ENCODE measurements at regions not wholly inside any gene's neighbourhood (a gene's known extent, or its start where the extent isn't known, plus 50 kb on each side); places are given as distances from the start of the nearest gene placed in this dataset.

- ATAC-seq, result peak; percentile 16; the same call in 2 of the 3 replicates
- Histone ChIP-seq H3K9me2 (ENCODE audit: insufficient read depth) (no peaks in the 10 kb centered on the region), H3K4me1 (ENCODE audit: insufficient read depth) (no peaks in the 10 kb centered on the region), H3K4me3 (no peak overlapping the region), H3K27me3 (ENCODE audit: insufficient read depth) (no peaks in the 10 kb centered on the region), H3K36me3 (ENCODE audit: insufficient read depth) (no peaks in the 10 kb centered on the region), H2AFZ (no peak overlapping the region), H4K20me1 (replicated peaks; ENCODE audit: insufficient read depth) (no peaks in the 10 kb centered on the region), H3K79me2 (replicated peaks; ENCODE audit: insufficient read depth) (no peaks in the 10 kb centered on the region), H3F3A (replicated peaks; ENCODE audit: low read depth) (no peaks in the 10 kb centered on the region), H3K27ac (ENCODE audit: low read depth) (no peak overlapping the region), H3K4me2 (no peak overlapping the region)
- TF ChIP-seq REST (IDR thresholded peaks at IDR 0.05; ENCODE audit: unreplicated experiment) (no peak), ZNF331 (CRISPR knock-in tag; IDR thresholded peaks at IDR 0.05; ENCODE audit: low read depth) (no peak), CREB1 (CRISPR knock-in tag; IDR thresholded peaks at IDR 0.05; ENCODE audit: low read depth) (no peak), EZH2 (IDR thresholded peaks at IDR 0.05; ENCODE audit: low read depth, unreplicated experiment) (no peak)
- Mint-ChIP-seq H3K36me3 (ENCODE audit: low read depth) (no peaks in the 10 kb centered on the region; the same call in 2 of the 3 replicates), H3K27me3 (ENCODE audit: insufficient read depth, low read depth, poor library complexity) (peaks cover 18% of the 10 kb centered on the region), H3K27ac (no peak overlapping the region; the same call in 1 of the 2 replicates), H3K9me3 (no peaks in the 10 kb centered on the region), H3K4me3 (no peak overlapping the region), H3K4me1 (peaks cover 24% of the 10 kb centered on the region)
- DNase-seq (ENCODE audit: low spot score), result no peak
These were observed 74.7 kb upstream of the POU3F1 start for GRCh38 chr1:38121231-38121680.

DNA sequence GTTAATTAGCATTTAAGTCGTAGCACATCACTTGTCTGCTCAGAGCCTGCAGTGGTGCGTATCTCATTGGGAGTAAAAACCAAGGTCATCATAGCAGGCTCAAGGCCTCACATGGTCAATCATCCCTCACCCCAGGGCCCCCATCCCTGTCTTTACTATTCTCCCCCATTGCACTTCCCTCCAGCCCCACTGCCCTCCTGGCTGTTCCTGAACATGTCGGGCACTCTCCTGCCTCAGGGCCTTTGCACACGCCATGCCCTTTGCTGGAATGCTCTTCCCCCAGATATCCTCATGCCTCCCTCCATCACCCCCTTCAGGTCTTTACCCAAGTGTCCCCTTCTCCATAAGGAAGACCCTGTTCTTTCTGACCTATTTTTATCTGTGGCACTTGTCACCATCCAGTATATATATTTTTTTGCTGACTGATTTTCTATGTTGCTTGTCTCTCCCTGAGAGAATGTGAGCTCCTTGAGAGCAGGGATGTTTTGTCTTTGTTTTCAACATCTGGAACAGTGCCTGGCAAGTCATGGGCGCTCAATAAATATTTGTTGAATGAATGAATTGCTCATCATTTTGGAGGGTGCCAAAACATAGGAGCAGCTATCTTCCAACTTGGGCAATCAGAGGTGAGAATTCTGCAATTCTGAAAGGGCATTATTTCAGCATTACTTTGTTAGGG, 74.1 kb upstream of the POU3F1 start:
- no peaks in the 10 kb centered on the region for H3K4me1 ChIP-seq (ENCODE audit: insufficient read depth)
- ATAC-seq (no peak), DNase-seq (ENCODE audit: low spot score) (no peak)
- Mint-ChIP-seq H3K27me3 (ENCODE audit: insufficient read depth, low read depth, poor library complexity) (peaks cover 18% of the 10 kb centered on the region), H3K9me3 (no peaks in the 10 kb centered on the region), H3K27ac (no peak overlapping the region; the same call in 1 of the 2 replicates), H3K36me3 (ENCODE audit: low read depth) (no peaks in the 10 kb centered on the region; the same call in 2 of the 3 replicates), H3K4me3 (no peak overlapping the region), H3K4me1 (peaks cover 29% of the 10 kb centered on the region)
- no peaks in the 10 kb centered on the region for H3K79me2 ChIP-seq (replicated peaks; ENCODE audit: insufficient read depth)
- H3K9me2 ChIP-seq (ENCODE audit: insufficient read depth), result no peaks in the 10 kb centered on the region
- no peak overlapping the region for H3K27ac ChIP-seq (ENCODE audit: low read depth)
- no peak overlapping the region for H3K4me2 ChIP-seq
- no peaks in the 10 kb centered on the region for H3K36me3 ChIP-seq (ENCODE audit: insufficient read depth)
- H3K4me3 ChIP-seq, result no peak overlapping the region
- no peaks in the 10 kb centered on the region for H3F3A ChIP-seq (replicated peaks; ENCODE audit: low read depth)
- no peaks in the 10 kb centered on the region for H4K20me1 ChIP-seq (replicated peaks; ENCODE audit: insufficient read depth)
- H3K27me3 ChIP-seq (ENCODE audit: insufficient read depth), result no peaks in the 10 kb centered on the region
- no peak overlapping the region for H2AFZ ChIP-seq
- TF ChIP-seq EZH2phosphoT487 (IDR thresholded peaks at IDR 0.05; ENCODE audit: unreplicated experiment) (no peak), ZNF114 (CRISPR knock-in tag; IDR thresholded peaks at IDR 0.05) (no peak), STAT1 (IDR thresholded peaks at IDR 0.05; ENCODE audit: unreplicated experiment) (no peak), EZH2 (IDR thresholded peaks at IDR 0.05; ENCODE audit: low read depth, unreplicated experiment) (no peak), NANOG (IDR thresholded peaks at IDR 0.05; ENCODE audit: borderline replicate concordance) (no peak)
- TF ChIP-seq, protein P1, sequence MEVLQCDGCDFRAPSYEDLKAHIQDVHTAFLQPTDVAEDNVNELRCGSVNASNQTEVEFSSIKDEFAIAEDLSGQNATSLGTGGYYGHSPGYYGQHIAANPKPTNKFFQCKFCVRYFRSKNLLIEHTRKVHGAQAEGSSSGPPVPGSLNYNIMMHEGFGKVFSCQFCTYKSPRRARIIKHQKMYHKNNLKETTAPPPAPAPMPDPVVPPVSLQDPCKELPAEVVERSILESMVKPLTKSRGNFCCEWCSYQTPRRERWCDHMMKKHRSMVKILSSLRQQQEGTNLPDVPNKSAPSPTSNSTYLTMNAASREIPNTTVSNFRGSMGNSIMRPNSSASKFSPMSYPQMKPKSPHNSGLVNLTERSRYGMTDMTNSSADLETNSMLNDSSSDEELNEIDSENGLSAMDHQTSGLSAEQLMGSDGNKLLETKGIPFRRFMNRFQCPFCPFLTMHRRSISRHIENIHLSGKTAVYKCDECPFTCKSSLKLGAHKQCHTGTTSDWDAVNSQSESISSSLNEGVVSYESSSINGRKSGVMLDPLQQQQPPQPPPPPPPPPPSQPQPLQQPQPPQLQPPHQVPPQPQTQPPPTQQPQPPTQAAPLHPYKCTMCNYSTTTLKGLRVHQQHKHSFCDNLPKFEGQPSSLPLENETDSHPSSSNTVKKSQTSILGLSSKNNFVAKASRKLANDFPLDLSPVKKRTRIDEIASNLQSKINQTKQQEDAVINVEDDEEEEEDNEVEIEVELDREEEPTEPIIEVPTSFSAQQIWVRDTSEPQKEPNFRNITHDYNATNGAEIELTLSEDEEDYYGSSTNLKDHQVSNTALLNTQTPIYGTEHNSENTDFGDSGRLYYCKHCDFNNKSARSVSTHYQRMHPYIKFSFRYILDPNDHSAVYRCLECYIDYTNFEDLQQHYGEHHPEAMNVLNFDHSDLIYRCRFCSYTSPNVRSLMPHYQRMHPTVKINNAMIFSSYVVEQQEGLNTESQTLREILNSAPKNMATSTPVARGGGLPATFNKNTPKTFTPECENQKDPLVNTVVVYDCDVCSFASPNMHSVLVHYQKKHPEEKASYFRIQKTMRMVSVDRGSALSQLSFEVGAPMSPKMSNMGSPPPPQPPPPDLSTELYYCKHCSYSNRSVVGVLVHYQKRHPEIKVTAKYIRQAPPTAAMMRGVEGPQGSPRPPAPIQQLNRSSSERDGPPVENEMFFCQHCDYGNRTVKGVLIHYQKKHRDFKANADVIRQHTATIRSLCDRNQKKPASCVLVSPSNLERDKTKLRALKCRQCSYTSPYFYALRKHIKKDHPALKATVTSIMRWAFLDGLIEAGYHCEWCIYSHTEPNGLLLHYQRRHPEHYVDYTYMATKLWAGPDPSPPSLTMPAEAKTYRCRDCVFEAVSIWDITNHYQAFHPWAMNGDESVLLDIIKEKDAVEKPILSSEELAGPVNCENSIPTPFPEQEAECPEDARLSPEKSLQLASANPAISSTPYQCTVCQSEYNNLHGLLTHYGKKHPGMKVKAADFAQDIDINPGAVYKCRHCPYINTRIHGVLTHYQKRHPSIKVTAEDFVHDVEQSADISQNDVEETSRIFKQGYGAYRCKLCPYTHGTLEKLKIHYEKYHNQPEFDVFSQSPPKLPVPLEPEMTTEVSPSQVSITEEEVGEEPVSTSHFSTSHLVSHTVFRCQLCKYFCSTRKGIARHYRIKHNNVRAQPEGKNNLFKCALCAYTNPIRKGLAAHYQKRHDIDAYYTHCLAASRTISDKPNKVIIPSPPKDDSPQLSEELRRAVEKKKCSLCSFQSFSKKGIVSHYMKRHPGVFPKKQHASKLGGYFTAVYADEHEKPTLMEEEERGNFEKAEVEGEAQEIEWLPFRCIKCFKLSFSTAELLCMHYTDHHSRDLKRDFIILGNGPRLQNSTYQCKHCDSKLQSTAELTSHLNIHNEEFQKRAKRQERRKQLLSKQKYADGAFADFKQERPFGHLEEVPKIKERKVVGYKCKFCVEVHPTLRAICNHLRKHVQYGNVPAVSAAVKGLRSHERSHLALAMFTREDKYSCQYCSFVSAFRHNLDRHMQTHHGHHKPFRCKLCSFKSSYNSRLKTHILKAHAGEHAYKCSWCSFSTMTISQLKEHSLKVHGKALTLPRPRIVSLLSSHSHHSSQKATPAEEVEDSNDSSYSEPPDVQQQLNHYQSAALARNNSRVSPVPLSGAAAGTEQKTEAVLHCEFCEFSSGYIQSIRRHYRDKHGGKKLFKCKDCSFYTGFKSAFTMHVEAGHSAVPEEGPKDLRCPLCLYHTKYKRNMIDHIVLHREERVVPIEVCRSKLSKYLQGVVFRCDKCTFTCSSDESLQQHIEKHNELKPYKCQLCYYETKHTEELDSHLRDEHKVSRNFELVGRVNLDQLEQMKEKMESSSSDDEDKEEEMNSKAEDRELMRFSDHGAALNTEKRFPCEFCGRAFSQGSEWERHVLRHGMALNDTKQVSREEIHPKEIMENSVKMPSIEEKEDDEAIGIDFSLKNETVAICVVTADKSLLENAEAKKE (CRISPR knock-in tag; IDR thresholded peaks at IDR 0.05), result no peak
- TF ChIP-seq, protein P2, sequence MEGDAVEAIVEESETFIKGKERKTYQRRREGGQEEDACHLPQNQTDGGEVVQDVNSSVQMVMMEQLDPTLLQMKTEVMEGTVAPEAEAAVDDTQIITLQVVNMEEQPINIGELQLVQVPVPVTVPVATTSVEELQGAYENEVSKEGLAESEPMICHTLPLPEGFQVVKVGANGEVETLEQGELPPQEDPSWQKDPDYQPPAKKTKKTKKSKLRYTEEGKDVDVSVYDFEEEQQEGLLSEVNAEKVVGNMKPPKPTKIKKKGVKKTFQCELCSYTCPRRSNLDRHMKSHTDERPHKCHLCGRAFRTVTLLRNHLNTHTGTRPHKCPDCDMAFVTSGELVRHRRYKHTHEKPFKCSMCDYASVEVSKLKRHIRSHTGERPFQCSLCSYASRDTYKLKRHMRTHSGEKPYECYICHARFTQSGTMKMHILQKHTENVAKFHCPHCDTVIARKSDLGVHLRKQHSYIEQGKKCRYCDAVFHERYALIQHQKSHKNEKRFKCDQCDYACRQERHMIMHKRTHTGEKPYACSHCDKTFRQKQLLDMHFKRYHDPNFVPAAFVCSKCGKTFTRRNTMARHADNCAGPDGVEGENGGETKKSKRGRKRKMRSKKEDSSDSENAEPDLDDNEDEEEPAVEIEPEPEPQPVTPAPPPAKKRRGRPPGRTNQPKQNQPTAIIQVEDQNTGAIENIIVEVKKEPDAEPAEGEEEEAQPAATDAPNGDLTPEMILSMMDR (conservative IDR thresholded peaks at IDR 0.05; ENCODE audit: low read depth in 2 of 2), result no peak

Data from GM23338 (cell line).